HCEC 1CT (cell line): ENCODE measurements at regions not wholly inside any gene's neighbourhood (a gene's known extent, or its start where the extent isn't known, plus 50 kb on each side); places are given as distances from the start of the nearest gene placed in this dataset.
A peak's percentile ranks its signal among the peaks of the same experiment; 100 is the strongest.

ENCODE experiments used
- DNase-seq: peaks from one replicate; pipeline ENCODE4 v3.0.0-alpha.2; 2017

- no peak for DNase-seq
Measured at GRCh38 chr12:128055567-128055966, 211.4 kb upstream of the TMEM132C start.

GRCh38 chr12:128056136-128056801, 210.7 kb upstream of the TMEM132C start:
- DNase-seq, result no peak

- DNase-seq, result no peak
Measured at GRCh38 chr12:128057586-128057985, 209.4 kb upstream of the TMEM132C start.

GRCh38 chr12:128059621-128060370, 207.2 kb upstream of the TMEM132C start:
- DNase-seq, result no peak

GRCh38 chr12:128068211-128068610, 198.8 kb upstream of the TMEM132C start:
- no peak for DNase-seq

GRCh38 chr12:128069359-128069997, 197.5 kb upstream of the TMEM132C start:
- peak; percentile 29 for DNase-seq

GRCh38 chr12:128073937-128074336, 193.0 kb upstream of the TMEM132C start:
- DNase-seq, result no peak

GRCh38 chr12:128075332-128075731, 191.6 kb upstream of the TMEM132C start:
- no peak for DNase-seq

- peak; percentile 33 for DNase-seq
Measured at GRCh38 chr12:128076188-128076587, 190.8 kb upstream of the TMEM132C start.

- no peak for DNase-seq
Measured at GRCh38 chr12:128077211-128077916, 189.6 kb upstream of the TMEM132C start.

GRCh38 chr12:128077917-128078298, 189.1 kb upstream of the TMEM132C start:
- no peak for DNase-seq

GRCh38 chr12:128078301-128078971, 188.5 kb upstream of the TMEM132C start:
- no peak for DNase-seq

GRCh38 chr12:128079446-128079845, 187.5 kb upstream of the TMEM132C start:
- DNase-seq, result no peak

GRCh38 chr12:128083132-128083729, 183.7 kb upstream of the TMEM132C start:
- no peak for DNase-seq

- DNase-seq, result no peak
Measured at GRCh38 chr12:128088926-128089325, 178.0 kb upstream of the TMEM132C start.

- DNase-seq, result no peak
Measured at GRCh38 chr12:128089961-128090360, 177.0 kb upstream of the TMEM132C start.

- no peak for DNase-seq
Measured at GRCh38 chr12:128091101-128091720, 175.8 kb upstream of the TMEM132C start.

GRCh38 chr12:128091951-128092382, 175.0 kb upstream of the TMEM132C start:
- no peak for DNase-seq

GRCh38 chr12:128098730-128099129, 168.2 kb upstream of the TMEM132C start:
- DNase-seq, result no peak

GRCh38 chr12:128103152-128103551, 163.8 kb upstream of the TMEM132C start:
- DNase-seq, result no peak

GRCh38 chr12:128109236-128109635, 157.7 kb upstream of the TMEM132C start:
- DNase-seq, result no peak

GRCh38 chr12:128109636-128110035, 157.3 kb upstream of the TMEM132C start:
- DNase-seq, result no peak
